H4 (cell line): ENCODE measurements at regions not wholly inside any gene's neighbourhood (a gene's known extent, or its start where the extent isn't known, plus 50 kb on each side); places are given as distances from the start of the nearest gene placed in this dataset.
"Not testable (repeated sequence)": the region's sequence is repeated elsewhere in the genome, so short reads cannot be mapped to it uniquely, and the experiment has no call there.

Experiments
- DNase-seq: peaks from one replicate; pipeline ENCODE4 v3.0.0-alpha.2; 2015; ENCODE audit warnings: low spot score

- DNase-seq, result no peak
Observed at GRCh38 chr14:52202151-52202550, 65.3 kb upstream of the PTGDR start.

DNA sequence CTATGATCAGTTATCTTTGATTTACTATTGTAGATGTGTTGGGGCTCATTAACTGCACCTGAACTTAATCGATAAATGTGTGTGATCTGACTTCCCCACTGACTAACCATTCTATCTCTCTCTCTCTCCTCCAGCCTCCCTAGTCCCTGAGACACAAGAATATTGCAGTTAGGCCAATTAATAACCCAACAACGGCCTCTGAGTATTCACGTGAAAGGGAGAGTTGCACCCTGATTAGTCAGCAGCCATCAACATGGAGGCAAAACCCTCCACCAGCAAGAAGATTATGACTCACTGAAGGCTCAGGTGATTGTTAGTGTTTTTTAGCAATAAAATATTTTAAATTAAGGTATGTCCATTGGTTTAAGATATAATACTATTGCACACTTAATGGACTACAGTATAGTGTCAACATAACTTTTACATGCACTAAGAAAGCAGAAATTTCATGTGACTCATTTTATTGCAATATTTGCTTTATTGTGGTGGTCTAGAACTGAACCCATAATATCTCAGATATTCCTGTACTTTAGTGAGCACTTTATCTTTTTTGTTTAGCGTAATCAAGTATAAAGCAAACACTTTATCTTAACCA, 77.1 kb upstream of the PTGDR start:
- no peak for DNase-seq

DNA sequence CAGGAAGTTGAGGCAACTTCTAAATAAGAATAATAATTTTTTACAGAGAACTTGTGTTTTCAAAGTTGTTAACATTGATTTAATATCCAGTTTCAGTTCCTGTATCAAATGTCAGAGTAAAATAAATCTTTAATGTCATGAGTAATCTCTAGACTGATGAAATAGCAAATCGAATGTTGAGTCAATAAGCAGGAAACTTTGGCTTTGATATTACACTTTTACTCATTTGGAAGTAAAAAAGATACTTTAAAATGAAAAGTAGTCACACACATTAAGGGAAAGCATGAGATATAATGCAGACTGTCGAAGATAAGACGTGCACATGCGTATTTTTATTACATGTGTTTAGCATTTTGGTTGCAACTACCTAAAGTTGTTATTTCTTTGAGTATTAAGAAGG, 78.2 kb upstream of the PTGDR start:
- no peak for DNase-seq

DNA sequence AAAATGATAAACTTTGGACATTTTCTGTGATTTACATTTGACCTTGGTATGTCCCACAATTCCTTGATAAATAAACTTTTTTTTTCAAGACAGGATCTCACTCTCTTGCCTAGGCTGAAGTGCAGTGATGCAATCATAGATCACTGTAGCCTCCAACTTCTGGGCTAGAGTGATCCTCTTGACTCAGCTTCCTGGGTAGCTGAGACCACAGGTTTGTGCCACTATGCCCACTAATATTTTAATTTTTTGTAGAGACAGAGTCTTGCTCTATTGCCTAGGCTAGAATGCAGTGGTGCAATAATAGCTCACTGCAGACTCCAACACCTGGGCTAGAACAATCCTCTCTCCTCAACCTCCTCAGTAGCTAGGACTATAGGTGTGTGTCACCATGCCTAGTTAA, 79.1 kb upstream of the PTGDR start:
- no peak for DNase-seq

- no peak for DNase-seq
Observed at GRCh38 chr14:52185178-52185577, 82.3 kb upstream of the PTGDR start.

DNA sequence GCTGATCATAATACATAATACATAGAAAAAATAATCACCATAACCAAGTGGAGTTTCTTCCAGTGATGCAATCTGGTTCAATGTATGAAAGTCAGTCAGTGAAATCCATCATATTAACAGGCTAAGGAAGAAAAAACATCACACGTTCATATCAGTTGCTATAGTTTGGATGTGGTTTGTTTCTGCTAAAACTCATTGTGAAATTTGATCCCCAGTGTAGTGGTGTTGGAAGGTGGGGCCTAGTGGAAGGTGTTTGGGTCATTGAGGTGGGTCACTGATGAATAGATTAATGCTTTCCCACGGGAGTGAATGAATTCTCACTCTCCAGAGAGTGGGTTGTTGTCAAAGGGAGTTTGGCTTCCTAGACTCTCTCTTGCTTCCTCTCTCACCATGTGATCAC, 84.6 kb upstream of the PTGDR start:
- no peak for DNase-seq

- no peak for DNase-seq
Observed at GRCh38 chr14:52179141-52179790, 88.2 kb upstream of the PTGDR start.

GRCh38 chr14:52175982-52176502, 91.5 kb upstream of the PTGDR start:
- no peak for DNase-seq

DNA sequence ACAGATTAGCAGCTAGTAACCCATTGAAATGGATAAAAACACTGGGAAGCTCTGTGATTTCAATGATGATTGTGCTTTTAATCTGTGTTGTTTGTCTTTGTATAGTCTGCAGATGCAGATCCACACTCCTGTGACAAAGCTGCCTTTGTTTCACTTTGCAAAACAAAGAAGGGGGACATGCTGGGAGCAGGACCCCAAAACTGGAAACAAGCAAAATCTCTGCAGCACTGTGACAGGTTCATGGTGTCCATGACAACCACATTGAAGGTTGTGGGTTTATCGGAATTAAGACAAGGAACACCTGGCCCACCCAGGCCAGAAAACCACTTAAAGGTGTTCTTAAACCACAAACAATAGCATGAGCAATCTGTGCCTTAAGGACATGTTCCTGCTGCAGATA, 95.6 kb upstream of the PTGDR start:
- DNase-seq, result not testable (repeated sequence)

GRCh38 chr14:52166822-52167221, 98.0 kb upstream of the NID2 start:
- no peak for DNase-seq

DNA sequence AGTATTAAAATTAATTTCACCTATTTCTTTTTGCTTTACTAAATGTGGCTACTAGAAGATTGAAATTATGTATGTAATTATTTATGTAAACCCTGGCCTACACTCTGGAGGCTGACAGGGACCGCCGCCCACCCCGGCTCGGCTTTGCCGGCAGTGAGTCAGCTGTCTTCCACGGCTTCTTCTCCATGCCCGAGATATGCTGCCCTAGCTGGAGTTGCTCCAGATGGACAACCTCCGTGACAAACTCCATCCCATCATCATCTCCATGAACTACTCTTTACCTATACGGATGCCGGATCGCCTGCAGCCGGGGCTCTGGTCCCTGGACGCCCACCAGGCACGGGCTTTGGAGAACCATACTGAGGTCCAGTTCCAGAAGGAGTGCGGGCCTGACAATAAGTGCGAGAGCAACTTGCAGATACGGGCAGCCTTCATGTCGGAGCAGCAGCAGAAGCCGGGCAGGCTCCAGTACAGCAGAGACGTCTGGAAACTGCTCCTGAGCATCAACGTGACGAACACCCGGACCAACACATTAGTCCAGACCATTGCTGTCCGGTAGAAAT, 86.9 kb upstream of the NID2 start:
- no peak for DNase-seq

DNA sequence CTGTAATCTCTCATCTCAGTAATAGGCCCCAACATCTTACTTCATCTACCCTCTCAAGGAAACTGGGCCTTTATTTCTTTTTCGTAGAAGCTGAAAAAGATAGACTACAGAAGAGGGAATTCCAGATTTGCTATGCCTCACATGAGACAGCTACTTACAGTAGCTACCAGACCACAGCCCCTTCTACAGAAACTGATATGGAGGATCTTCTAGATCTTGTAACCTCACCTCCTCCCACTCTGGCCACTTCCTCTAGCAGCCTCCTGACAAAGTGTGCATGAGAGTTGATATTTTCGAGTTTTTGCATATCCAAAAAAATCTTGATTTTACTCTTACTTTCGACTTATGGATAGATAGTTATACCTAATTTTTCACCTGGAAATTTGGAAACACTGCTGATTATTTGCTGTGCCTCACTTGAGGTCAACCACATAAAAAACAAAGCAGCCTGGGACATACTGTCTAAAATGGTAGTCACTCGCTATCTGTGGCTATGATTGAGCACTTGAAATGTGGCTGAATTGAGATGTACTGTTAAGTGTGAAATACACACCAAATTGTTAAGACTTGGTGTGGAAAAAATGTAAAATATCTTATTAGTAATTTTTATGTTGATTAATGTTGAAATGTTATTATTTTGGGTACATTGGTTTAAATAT, 86.3 kb upstream of the NID2 start:
- DNase-seq, result no peak

GRCh38 chr14:52153939-52154338, 85.1 kb upstream of the NID2 start:
- DNase-seq, result no peak

- DNase-seq, result no peak
Observed at GRCh38 chr14:52150162-52150561, 81.3 kb upstream of the NID2 start.

- no peak for DNase-seq
Observed at GRCh38 chr14:52148371-52148770, 79.5 kb upstream of the NID2 start.

DNA sequence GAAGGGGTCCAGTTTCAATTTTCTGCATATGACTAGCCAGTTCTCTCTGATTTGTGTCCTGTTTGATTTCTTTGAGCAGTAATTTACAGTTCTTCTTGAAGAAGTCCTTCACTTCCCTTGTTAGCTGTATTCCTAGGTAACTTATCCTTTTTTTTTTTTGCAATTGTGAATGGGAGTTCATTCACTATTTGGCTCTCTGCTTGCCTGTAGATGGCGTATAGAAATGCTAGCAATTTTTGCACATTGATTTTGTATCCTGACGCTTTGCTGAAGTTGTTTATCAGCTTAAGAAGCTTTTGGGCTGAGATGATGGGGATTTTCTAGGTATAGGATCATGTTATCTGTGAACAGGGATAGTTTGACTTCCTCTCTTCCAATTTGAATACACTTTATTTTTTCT, 77.6 kb upstream of the NID2 start:
- no peak for DNase-seq

DNA sequence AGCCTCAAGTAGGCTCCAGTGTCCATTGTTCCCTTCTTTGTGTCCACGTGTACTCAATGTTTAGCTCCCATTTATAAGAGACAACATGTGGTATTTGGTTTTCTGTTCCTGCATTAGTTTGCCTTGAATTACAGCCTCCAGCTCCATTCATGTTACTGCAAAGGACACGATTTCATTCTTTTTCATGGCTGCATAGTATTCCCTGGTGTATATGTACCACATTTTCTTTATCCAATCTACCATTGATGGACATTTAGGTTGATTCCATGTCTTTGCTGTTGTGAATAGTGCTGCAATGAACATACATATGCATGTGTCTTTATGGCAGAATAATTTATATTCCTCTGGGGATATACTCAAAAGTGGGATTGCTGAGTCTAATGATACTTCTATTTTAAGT, 75.2 kb upstream of the NID2 start:
- DNase-seq, result not testable (repeated sequence)

- DNase-seq, result no peak
Observed at GRCh38 chr14:52142504-52142903, 73.6 kb upstream of the NID2 start.

DNA sequence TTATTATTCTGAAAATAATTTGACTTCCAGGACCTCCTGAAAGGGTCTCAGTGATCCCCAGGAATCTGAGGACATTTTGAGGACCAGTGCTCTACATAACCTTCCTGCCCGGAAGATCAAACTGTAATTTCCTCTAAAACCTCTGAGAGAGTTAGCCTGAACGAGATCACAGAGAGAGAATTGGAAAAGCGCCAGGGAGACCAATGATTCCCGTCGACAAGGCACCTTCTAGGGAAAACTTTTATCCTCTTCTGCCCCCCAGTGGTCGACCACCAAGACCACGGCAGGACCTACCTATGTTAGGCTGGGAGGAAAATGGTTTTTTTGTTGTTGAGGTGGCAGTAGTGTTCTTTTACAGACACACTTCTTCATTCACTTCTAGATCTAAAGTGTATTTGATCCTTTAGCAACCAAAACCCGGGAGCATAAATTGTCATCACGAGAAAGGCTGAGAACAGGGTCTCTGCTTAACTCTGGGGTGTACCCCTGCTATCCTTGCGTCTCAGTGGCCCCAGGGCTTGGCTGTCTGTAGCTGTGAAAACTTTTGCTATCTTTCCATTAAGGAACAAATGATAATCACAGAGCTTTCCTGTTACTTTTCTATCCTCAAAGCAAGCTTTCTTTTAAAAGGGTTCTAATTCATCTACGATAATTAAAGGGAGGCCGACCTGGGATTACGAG, 62.9 kb upstream of the NID2 start:
- DNase-seq, result peak; percentile 87

GRCh38 chr14:52129721-52130120, 60.9 kb upstream of the NID2 start:
- no peak for DNase-seq

- no peak for DNase-seq
Observed at GRCh38 chr14:52125885-52126284, 57.0 kb upstream of the NID2 start.
